Activated naive CD4-positive, alpha-beta T cell treated with anti-CD3 and anti-CD28 coated beads, Interleukin-2, amount 50 U/mL, for 72 hours (primary cell): ENCODE measurements at regions not wholly inside any gene's neighbourhood (a gene's known extent, or its start where the extent isn't known, plus 50 kb on each side); places are given as distances from the start of the nearest gene placed in this dataset.

Experiments used
- ATAC-seq, 2 donors: fragments of 150-1000 bp; cut with Tn5 transposase; 2 replicates each; pipeline ENCODE4 v1.10.0; 2021; ENCODE audit warnings: mild to moderate bottlenecking in 2 of 2, moderate library complexity in 2 of 2
- DNase-seq, 2 donors: peaks; one replicate each; pipeline ENCODE4 v3.0.0; 2021 to 2022; ENCODE audit warnings: low spot score in 2 of 2
- H3K27ac Mint-ChIP-seq, 2 donors: one replicate each; pipeline ENCODE4 v1.8.0; 2022; ENCODE audit warnings: mild to moderate bottlenecking in 2 of 2, mixed read lengths in 2 of 2
- H3K36me3 Mint-ChIP-seq, 2 donors: one replicate each; pipeline ENCODE4 v1.8.0; 2022; ENCODE audit warnings: mixed read lengths in 2 of 2
- H3K9me3 Mint-ChIP-seq, 2 donors: one replicate each; pipeline ENCODE4 v1.8.0; 2022; ENCODE audit warnings: mixed read lengths in 2 of 2

DNA sequence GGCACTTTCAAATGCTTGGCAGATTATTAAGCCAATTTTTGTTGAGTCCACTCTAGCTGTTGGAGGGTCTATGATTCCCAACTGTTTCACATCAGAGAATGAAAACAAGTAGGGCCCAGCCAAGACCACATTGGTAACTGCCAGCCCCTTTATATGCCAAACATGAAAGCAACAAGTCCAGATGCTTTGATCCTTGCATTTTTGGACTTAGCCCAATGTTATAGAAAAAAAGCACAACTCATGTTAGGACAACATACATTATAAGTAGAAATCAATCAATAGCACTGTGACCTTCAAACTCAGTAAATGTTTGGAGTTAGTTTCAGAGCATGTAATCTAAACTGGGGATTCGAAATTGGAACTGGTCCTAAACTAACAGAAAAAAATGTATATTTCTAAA is 674.7 kb downstream of the MECOM start:
- DNase-seq (no peak), ATAC-seq (no peak)
- H3K36me3 Mint-ChIP-seq: no peaks in the 10 kb centered on the region
- H3K9me3 Mint-ChIP-seq: peaks cover 0 to 5% of the 10 kb centered on the region in 2 donors
- no peak overlapping the region for H3K27ac Mint-ChIP-seq

DNA sequence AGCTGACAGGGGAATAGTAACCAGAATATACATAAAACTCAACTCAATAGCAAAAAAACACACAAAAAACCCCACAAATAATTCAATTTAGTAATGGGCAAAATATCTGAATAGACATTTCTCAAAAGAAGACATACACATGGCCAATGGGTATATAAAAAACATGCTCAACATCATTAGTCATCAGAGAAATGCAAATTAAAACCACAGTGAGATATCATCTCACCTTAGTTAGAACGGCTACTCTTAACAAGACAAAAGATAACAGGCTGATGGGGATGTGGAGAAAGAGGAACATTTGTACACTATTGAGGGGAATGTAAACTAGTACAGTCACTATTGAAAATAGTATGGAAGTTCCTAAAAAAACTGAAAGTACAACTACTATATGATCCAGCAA is 678.6 kb downstream of the MECOM start:
- Mint-ChIP-seq H3K27ac (no peak overlapping the region), H3K36me3 (no peaks in the 10 kb centered on the region), H3K9me3 (no peaks in the 10 kb centered on the region)
- ATAC-seq (no peak), DNase-seq (no peak)

DNA sequence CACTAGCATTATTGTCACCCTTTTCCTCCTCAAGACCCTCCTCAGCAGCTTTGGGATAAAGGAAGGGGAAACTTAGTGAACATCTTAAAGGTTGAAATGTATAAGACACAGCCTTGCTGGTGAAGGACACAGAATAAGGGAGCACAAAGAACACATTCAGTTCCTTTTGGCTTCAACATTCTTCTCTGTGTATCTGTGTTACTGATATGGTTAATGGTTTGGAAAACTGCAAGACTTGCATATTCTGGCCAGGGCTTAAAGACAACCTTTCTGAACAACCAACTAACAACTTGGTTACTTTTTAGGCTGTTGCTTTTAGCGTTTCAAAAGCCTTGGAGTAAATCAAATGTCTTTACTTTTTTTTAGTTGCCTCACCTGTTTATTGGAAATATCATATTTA is 680.5 kb downstream of the MECOM start:
- H3K9me3 Mint-ChIP-seq: no peaks in the 10 kb centered on the region
- no peaks in the 10 kb centered on the region for H3K36me3 Mint-ChIP-seq
- no peak for DNase-seq
- ATAC-seq: no peak
- H3K27ac Mint-ChIP-seq: no peak overlapping the region

DNA sequence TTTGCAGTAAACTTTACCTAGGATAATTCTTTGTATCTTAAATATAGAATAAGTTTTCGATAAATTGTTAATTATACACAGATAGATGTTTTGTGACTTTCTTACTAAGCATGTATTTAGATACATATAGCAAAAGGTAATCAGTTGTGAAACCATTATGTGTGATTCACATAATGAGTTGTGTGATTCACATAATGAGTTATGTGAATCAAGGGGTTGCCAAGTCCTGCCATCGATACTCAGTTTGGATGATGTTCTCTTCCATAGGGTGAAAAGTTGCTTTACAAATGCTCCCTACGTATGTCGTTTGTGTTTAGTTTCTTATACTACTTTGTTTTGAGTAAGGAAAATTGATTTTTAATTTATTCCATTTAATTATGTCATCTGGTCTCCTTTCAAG is 682.1 kb downstream of the MECOM start:
- Mint-ChIP-seq H3K27ac (no peak overlapping the region), H3K9me3 (no peaks in the 10 kb centered on the region), H3K36me3 (no peaks in the 10 kb centered on the region)
- DNase-seq (no peak), ATAC-seq (no peak)

DNA sequence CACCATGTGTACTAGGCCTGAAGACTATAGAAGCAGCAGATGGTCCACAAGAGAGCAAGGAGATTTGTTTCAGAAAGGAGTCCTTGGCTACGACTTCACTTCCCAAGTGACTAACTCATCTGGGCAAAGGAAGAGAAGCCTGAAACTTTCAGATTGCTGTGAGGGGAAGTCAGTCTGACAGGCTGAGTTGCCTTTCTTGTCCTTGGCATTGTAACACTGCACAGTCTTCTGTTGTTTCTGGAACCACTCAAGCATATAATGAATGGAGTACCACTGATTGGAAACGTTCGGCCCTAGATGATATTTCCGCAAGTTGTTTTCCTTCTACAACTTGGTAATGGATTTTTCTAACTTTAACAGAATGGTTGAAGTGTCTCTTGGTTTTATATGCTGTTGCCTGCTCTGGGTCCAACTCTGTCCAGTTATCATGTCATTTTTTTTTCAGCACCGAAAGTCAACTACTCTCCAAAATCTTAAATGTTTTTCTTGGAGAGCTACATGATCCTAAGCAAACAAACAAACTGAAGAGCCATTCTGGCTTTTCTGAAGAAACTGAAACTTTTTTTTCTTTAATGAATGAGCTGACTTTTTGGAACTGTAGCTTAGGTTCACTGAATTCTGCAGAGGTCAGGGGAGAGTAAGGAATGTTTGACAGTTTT is 685.7 kb downstream of the MECOM start:
- Mint-ChIP-seq H3K36me3 (no peaks in the 10 kb centered on the region), H3K9me3 (no peaks in the 10 kb centered on the region), H3K27ac (no peak overlapping the region)
- ATAC-seq: no peak
- DNase-seq: no peak

DNA sequence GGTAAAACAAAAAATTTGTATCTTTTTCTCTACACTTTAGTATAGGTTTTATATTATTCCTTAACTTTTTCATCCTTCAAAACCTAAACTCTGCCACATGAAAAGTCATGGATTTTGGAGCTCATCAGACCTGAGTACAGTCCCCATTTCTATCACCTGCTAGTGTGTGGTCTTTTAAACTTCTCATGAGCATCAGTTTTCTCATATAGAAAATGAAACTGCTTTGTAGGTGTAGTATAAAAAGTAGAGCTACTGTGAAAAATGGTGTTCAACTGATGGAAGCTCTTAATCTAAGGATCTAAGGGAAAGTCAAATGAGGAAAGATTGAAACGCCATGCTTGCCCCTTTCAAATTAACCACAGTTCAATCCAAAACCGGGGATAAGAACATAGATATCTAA is 686.5 kb downstream of the MECOM start:
- no peaks in the 10 kb centered on the region for H3K36me3 Mint-ChIP-seq
- ATAC-seq: no peak
- H3K27ac Mint-ChIP-seq: no peak overlapping the region

DNA sequence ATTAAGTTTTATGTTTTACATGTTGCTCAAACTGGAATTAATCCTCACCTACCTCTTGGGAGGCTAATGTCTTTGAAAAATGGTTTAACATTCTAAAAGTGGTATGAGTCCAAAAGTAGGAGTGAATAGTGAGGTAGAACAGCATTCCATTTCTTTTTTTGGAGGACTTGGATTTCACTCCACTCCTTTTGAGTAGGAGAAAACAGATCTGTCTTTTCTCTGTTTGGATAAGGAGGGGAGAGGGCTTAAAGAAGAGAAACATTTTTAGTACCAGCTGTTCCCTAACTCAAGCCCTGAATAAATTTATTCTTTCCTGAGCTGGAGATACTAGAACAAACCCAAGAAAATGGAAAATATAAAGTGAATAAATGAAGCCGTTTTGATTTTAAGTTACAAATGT is 687.9 kb downstream of the MECOM start:
- ATAC-seq (no peak), DNase-seq (no peak)
- Mint-ChIP-seq H3K36me3 (no peaks in the 10 kb centered on the region), H3K9me3 (no peaks in the 10 kb centered on the region), H3K27ac (no peak overlapping the region)

More for the DNA sequence above, 686.5 kb downstream of the MECOM start:
- H3K9me3 Mint-ChIP-seq: no peaks in the 10 kb centered on the region
- no peak for DNase-seq

DNA sequence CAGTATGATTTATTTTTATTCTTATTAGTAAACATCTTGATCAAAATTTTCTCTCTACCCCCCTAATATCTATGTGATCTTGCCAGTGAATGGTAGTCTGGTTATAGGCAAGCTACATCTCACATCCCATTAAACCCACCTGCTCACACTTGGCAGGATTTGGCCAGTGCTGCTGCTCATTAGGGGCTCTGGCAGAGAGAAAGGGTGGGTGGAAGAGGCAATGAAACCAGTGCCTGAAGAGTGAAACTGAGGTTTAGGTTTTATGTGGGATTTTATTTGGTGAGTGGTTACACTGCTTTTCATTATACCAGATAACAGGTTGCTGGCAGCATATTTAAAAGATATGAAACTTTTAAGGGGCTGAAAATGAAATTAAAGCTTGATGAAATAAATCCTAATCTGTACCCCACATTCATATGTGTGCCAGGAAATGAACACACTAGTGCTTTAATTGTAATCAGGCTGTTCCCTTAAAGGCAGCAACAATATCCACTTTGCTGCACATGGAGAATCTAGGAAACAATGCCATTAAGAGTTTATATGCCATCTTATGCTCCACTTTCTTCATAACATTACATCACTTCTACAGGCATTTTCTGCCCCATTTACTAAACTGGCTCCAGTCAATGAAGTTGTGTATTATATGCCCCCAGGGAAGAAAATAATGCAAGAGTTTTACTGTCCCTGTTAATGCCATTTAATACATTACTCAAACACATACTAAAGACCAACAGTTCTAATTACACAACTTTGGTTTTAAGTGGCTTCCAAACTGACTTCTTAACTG is 688.7 kb downstream of the MECOM start:
- no peak for DNase-seq
- Mint-ChIP-seq H3K9me3 (no peaks in the 10 kb centered on the region), H3K27ac (no peak overlapping the region), H3K36me3 (no peaks in the 10 kb centered on the region)
- ATAC-seq: no peak

DNA sequence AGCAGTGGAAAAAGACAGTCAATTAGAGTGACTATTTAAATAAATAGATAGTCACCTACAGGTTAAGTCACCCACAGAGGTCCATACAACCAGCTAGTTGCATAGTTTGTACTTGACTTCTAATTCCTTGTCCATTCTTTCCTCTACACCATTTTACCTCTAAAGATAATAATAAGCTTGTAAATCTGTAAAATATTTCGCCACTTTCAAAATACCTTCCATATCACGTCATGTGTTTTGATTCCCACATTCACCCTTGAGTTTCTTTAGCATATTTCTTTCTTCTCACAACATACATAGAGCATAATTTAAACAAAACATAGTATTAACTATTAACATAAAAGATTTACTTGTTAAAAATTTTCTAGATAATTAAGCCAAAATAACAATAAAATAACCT is 689.6 kb downstream of the MECOM start:
- no peak for DNase-seq

DNA sequence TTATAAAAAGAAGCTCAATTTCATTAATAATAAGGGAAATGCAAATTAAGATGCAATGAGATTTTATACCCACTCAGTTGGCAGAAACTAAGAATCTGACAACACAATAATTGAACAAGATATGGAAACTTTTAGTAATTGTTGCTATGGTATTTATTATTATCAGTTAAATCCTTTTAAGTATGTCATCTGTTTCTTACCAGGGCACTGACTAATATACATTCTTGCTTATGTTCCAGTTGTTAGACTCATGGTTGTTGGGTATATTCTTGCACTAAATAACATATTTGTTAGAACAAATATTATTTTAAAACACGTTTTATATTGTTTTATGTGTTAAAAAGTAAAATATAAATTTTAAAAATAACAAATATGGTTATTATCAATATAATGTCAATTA is 690.3 kb downstream of the MECOM start:
- H3K27ac Mint-ChIP-seq: no peak overlapping the region
- ATAC-seq: no peak
- no peaks in the 10 kb centered on the region for H3K9me3 Mint-ChIP-seq
- no peak for DNase-seq
- H3K36me3 Mint-ChIP-seq: no peaks in the 10 kb centered on the region

More for the DNA sequence above, 689.6 kb downstream of the MECOM start:
- ATAC-seq: no peak
- H3K36me3 Mint-ChIP-seq: no peaks in the 10 kb centered on the region
- no peaks in the 10 kb centered on the region for H3K9me3 Mint-ChIP-seq
- H3K27ac Mint-ChIP-seq: no peak overlapping the region

DNA sequence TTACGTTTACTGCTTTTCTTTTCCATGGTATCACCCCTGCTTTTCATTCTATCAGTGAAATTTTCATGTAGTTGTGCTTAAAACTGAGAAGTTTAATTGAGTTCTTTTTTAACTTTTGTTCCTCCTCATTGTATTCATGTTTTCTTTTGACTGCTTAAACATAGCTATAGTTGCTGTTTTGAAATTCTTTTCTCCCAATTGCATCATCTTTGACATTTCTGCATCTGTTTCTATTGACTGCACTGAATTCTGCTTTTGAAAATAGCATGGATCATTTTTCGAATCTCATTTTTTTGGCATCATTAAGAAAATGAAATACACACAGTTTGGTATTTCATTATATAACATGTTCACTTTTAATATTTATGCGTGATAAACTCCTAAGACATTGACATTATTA is 694.9 kb downstream of the MECOM start:
- no peaks in the 10 kb centered on the region for H3K9me3 Mint-ChIP-seq
- no peaks in the 10 kb centered on the region for H3K36me3 Mint-ChIP-seq
- ATAC-seq (no peak), DNase-seq (no peak)
- no peak overlapping the region for H3K27ac Mint-ChIP-seq

DNA sequence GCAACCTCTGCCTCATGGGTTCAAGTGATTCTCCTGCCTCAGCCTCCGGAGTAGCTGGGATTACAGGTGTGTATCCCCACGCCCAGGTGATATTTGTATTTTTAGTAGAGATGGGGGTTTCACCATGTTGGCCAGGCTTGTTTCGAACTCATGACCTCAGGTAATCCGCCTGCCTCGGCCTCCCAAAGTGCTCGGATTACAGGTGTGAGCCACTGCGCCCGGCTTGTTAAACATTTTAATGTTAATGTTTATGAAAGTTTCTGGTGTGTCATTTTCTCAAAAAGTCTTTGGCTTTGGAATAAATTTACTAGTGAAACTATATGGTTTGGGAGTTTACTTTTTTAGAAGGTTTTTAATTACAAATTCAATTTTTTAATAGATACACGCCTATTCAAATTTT is 698.8 kb downstream of the MECOM start:
- DNase-seq (no peak), ATAC-seq (no peak)
- no peaks in the 10 kb centered on the region for H3K36me3 Mint-ChIP-seq
- H3K9me3 Mint-ChIP-seq: no peaks in the 10 kb centered on the region
- H3K27ac Mint-ChIP-seq: no peak overlapping the region

DNA sequence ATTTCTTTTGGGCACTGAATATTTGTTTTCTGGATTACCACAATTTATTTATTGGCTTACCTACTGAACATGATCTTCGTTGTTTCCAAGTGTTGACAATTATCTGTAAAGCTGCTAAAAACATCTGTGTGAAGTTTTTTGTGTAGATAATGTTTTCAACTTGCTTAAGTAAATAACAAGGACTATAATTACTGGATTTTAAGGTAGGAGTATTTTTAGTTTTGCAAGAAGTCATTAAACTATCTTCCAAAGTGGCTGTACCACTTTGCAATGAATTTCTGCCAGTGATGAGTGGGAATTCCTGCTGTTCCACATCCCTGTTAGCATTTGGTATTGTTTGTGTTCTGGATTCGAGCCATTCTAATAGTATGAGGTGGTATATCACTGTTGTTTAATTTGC is 702.2 kb downstream of the MECOM start:
- H3K9me3 Mint-ChIP-seq: no peaks in the 10 kb centered on the region
- no peaks in the 10 kb centered on the region for H3K36me3 Mint-ChIP-seq
- no peak overlapping the region for H3K27ac Mint-ChIP-seq
- no peak for ATAC-seq
- DNase-seq: no peak

DNA sequence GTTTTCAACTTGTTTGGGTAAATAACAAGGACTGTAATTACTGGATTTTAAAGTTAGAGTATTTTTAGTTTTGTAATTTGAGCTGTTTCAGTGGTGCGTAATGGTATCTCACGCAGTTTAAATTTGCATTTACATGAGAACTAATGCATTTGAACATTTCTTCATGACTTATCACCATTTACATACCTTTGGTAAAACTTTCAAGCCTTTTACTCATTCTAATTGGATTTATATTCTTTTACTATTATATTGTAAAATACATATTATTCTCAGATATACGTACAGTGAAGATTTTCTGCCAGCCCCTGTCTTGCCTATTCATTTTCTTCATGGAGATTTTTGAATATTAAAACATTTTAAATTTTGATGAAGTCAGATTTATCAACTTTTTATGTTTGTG is 703.8 kb downstream of the MECOM start:
- ATAC-seq: no peak
- no peak for DNase-seq
- Mint-ChIP-seq H3K36me3 (no peaks in the 10 kb centered on the region), H3K9me3 (no peaks in the 10 kb centered on the region), H3K27ac (no peak overlapping the region)

DNA sequence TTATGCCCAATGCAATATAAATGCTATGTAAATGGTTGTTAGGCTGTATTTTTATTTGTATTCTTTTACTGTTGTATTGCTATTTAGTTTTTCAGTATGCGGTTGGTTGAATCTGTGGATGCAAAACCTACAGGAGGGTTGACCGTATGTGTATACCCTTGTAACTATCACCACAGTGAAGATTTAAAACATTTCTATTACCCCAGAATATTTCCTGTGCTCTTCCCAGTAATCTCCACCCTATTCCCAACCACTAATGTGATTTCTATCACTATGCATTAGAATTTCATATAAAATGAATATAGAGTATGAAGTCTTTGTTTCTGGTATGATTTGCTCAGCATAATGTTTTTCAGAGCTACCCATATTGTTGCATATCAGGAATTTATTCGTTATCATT is 705.0 kb downstream of the MECOM start:
- Mint-ChIP-seq H3K9me3 (peaks cover 0 to 5% of the 10 kb centered on the region in 2 donors), H3K27ac (no peak overlapping the region), H3K36me3 (no peaks in the 10 kb centered on the region)
- DNase-seq (no peak), ATAC-seq (no peak)

DNA sequence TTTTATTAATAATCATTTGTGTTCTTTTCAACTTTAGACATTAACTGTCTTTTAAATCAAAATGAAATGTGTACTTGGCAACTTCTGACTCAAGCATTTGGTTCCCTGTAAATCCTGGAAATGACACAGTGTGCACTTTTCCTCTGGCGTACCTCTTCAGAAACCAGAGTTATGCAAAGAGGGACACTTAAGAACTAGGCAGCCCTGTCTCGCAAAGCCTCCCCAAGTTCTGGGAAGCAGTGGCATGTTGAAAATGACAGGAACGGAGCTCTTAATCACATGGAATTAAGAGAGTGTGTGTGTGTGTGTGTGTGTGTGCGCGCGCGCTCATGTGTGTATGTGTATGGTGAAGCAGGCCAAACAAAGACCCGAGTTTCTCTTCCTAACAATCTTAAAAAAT is 707.4 kb downstream of the MECOM start:
- Mint-ChIP-seq H3K9me3 (peaks cover 6 to 10% of the 10 kb centered on the region in 2 donors), H3K36me3 (no peaks in the 10 kb centered on the region), H3K27ac (no peak overlapping the region)
- ATAC-seq (no peak), DNase-seq (no peak)

DNA sequence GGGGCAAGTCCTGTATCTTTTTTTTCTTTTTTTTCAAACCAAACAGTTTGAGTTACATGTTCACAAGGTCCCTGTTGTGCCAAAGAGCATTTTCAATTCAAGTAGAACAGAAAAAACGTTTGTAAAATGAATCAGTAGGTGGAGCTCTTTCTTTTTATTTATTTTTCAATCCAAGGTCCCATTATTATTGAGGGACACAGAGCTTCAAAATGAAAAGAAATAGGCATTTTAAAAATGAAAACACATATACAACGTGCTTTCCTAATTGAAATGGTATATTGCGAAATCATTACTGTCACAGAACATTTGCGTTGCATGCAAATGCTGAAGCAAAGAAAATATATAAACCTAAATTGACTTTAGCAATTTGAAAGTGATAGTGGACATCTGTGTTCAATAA is 711.0 kb downstream of the MECOM start:
- ATAC-seq: no peak
- H3K36me3 Mint-ChIP-seq: no peaks in the 10 kb centered on the region
- H3K27ac Mint-ChIP-seq: no peak overlapping the region
- DNase-seq: no peak
- H3K9me3 Mint-ChIP-seq: peaks cover 6 to 10% of the 10 kb centered on the region in 2 donors

DNA sequence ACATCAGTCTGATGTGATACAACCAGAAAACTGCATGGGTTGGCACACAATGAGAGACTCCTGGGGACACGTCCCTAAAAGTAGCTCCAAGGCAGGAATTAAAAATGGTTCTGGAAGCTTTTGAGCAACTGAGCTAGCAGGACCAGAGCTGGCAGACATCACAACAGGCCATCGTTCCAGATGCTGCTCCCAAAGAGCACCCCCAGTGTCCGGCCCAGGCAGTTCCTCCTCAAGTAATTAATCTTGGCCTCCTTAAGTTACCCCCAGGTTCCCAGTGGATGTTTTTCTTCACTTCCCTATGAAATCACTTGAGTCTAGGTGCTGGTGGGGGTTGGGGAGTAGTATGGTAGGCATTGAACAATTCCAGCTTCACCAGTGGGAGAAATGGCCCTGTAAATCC is 711.6 kb downstream of the MECOM start:
- H3K27ac Mint-ChIP-seq: no peak overlapping the region
- no peaks in the 10 kb centered on the region for H3K36me3 Mint-ChIP-seq
- ATAC-seq (no peak), DNase-seq (no peak)
- H3K9me3 Mint-ChIP-seq: peaks cover 6 to 10% of the 10 kb centered on the region in 2 donors
